ENCODE measurements at regions not wholly inside any gene's neighbourhood (a gene's known extent, or its start where the extent isn't known, plus 50 kb on each side); places are given as distances from the start of the nearest gene placed in this dataset.

- TF ChIP-seq POLR2A (IDR thresholded peaks at IDR 0.05) (no peak), CTCF (IDR thresholded peaks at IDR 0.05) (no peak)
Observed at GRCh38 chr17:69864462-69864861, 210.6 kb upstream of the KCNJ16 start.
